Uterus (tissue), 2 donors: ENCODE measurements at regions not wholly inside any gene's neighbourhood (a gene's known extent, or its start where the extent isn't known, plus 50 kb on each side); places are given as distances from the start of the nearest gene placed in this dataset.

Experiments used
- POLR2A ChIP-seq, 2 donors: fragments of 450-650 bp; IDR thresholded peaks; one replicate each; pipeline ENCODE4 v1.6.1; 2016; ENCODE audit warnings: antibody characterized with exemption in 2 of 2, mild to moderate bottlenecking in 1 of 2, moderate library complexity in 1 of 2
- TF ChIP-seq, protein P1 (sequence below), 4 experiments: fragments of 200-600 bp in 2 of 4; fragments of 450-650 bp in 2 of 4; sonication (generic) in 2 of 4; IDR thresholded peaks; one replicate each; pipeline ENCODE4 v1.5.1; 2016 to 2019; ENCODE audit warnings: antibody characterized with exemption in 4 of 4, mild to moderate bottlenecking in 2 of 4, moderate library complexity in 1 of 4

DNA sequence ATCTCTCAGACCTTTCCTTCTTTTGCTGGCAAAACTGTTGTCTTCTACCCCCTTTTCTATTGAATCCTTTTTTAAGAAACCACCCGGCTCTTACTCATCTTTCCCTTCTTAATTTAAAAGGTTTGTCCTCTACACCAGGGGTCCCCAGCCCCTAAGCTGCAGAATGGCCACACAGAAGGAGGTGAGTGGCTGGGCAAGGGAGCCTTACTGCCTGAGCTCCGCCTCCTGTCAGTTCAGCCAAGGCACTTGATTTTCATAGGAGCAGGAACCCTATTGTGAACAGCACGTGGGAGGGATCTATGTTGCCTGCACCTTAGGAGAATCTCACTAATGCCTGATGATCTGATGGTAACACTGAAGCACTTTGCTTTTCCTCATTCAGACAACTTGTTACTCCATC lies 726.3 kb upstream of the INTU start:
- TF ChIP-seq, protein P1, sequence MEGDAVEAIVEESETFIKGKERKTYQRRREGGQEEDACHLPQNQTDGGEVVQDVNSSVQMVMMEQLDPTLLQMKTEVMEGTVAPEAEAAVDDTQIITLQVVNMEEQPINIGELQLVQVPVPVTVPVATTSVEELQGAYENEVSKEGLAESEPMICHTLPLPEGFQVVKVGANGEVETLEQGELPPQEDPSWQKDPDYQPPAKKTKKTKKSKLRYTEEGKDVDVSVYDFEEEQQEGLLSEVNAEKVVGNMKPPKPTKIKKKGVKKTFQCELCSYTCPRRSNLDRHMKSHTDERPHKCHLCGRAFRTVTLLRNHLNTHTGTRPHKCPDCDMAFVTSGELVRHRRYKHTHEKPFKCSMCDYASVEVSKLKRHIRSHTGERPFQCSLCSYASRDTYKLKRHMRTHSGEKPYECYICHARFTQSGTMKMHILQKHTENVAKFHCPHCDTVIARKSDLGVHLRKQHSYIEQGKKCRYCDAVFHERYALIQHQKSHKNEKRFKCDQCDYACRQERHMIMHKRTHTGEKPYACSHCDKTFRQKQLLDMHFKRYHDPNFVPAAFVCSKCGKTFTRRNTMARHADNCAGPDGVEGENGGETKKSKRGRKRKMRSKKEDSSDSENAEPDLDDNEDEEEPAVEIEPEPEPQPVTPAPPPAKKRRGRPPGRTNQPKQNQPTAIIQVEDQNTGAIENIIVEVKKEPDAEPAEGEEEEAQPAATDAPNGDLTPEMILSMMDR (IDR thresholded peaks at IDR 0.05) = no peak
- TF ChIP-seq POLR2A (IDR thresholded peaks at IDR 0.05) = no peak
